ENCODE measurements at regions not wholly inside any gene's neighbourhood (a gene's known extent, or its start where the extent isn't known, plus 50 kb on each side); places are given as distances from the start of the nearest gene placed in this dataset.

DNA sequence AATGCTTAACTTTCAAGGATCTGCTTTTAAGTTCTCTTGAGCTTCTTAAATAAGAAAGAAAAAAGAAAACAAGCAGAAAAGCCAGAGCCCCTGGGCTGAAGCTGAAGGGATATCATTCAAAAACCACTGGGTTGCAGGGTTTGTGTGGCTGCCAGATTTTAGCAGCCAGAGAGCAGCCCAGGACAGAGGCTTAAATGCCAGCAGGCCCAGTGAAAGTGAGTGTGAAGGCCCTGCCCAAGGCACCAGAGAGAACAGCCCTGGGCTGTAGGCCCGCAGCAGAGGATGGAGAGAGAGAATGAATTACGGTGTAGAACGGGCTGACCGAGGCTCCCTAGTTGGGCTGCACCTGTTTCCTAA lies 106.3 kb upstream of the BOC start:
- TF ChIP-seq, protein P1, sequence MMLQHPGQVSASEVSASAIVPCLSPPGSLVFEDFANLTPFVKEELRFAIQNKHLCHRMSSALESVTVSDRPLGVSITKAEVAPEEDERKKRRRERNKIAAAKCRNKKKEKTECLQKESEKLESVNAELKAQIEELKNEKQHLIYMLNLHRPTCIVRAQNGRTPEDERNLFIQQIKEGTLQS (IDR thresholded peaks at IDR 0.05): no peak
- TF ChIP-seq, protein P2, sequence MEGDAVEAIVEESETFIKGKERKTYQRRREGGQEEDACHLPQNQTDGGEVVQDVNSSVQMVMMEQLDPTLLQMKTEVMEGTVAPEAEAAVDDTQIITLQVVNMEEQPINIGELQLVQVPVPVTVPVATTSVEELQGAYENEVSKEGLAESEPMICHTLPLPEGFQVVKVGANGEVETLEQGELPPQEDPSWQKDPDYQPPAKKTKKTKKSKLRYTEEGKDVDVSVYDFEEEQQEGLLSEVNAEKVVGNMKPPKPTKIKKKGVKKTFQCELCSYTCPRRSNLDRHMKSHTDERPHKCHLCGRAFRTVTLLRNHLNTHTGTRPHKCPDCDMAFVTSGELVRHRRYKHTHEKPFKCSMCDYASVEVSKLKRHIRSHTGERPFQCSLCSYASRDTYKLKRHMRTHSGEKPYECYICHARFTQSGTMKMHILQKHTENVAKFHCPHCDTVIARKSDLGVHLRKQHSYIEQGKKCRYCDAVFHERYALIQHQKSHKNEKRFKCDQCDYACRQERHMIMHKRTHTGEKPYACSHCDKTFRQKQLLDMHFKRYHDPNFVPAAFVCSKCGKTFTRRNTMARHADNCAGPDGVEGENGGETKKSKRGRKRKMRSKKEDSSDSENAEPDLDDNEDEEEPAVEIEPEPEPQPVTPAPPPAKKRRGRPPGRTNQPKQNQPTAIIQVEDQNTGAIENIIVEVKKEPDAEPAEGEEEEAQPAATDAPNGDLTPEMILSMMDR (IDR thresholded peaks at IDR 0.05; ENCODE audit: low read depth, low read length, missing input control): no peak
- TF ChIP-seq FOXA1 (IDR thresholded peaks at IDR 0.05) (no peak), SP1 (IDR thresholded peaks at IDR 0.05) (no peak), GABPA (IDR thresholded peaks at IDR 0.05 in 1 of 2, conservative IDR thresholded peaks at IDR 0.05 in 1 of 2) (no peak), JUND (IDR thresholded peaks at IDR 0.05) (no peak), YY1 (IDR thresholded peaks at IDR 0.05) (no peak), EGR1 (IDR thresholded peaks at IDR 0.05; ENCODE audit: low read depth in 2 of 2) (no peak), RAD21 (IDR thresholded peaks at IDR 0.05) (no peak)
- TF ChIP-seq, protein P3, sequence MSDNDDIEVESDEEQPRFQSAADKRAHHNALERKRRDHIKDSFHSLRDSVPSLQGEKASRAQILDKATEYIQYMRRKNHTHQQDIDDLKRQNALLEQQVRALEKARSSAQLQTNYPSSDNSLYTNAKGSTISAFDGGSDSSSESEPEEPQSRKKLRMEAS (IDR thresholded peaks at IDR 0.05): no peak
- TF ChIP-seq, protein P4, sequence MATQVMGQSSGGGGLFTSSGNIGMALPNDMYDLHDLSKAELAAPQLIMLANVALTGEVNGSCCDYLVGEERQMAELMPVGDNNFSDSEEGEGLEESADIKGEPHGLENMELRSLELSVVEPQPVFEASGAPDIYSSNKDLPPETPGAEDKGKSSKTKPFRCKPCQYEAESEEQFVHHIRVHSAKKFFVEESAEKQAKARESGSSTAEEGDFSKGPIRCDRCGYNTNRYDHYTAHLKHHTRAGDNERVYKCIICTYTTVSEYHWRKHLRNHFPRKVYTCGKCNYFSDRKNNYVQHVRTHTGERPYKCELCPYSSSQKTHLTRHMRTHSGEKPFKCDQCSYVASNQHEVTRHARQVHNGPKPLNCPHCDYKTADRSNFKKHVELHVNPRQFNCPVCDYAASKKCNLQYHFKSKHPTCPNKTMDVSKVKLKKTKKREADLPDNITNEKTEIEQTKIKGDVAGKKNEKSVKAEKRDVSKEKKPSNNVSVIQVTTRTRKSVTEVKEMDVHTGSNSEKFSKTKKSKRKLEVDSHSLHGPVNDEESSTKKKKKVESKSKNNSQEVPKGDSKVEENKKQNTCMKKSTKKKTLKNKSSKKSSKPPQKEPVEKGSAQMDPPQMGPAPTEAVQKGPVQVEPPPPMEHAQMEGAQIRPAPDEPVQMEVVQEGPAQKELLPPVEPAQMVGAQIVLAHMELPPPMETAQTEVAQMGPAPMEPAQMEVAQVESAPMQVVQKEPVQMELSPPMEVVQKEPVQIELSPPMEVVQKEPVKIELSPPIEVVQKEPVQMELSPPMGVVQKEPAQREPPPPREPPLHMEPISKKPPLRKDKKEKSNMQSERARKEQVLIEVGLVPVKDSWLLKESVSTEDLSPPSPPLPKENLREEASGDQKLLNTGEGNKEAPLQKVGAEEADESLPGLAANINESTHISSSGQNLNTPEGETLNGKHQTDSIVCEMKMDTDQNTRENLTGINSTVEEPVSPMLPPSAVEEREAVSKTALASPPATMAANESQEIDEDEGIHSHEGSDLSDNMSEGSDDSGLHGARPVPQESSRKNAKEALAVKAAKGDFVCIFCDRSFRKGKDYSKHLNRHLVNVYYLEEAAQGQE (IDR thresholded peaks at IDR 0.05): no peak
